ENCODE measurements at regions not wholly inside any gene's neighbourhood (a gene's known extent, or its start where the extent isn't known, plus 50 kb on each side); places are given as distances from the start of the nearest gene placed in this dataset.

DNA sequence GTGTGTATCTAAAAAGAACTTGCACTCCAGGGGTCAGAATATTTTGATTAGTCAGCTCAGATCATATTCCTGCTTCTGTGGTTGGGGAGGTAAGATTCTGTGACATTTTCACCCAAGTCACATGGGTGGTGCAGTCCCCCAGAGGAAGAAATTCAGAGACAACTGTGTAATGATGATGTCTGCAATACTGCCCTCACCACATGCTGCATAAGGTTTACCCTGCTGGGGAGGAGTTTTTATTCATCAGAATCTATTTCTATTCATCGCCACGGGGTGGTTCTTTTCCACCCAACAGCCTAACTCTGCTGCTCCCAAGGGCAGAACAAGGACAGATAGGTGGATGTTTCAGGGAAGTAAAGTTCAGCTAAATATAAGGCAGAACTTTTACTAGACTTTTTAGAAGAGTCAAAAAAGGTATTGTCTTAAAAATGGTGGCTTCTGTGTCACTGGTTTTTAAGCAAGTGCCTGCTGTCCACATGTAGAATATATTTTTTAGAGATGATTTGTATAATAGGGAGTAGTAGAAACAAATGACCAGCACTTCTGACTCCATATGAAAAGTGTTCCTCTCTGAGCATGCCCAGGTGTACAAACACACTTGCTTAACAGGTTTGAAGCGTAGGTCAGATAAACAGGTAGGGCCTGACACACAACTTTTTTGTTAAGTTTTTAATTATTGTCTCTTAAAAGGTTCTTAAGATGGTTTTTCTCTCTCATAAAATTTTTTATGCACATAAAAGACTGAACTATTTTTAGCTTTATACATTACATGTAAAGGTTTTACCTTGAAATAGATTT, 352.7 kb downstream of the LRRC70 start:
- Histone ChIP-seq H3K36me3 (ENCODE audit: control insufficient read depth, insufficient read depth, low read length) (no peaks in the 10 kb centered on the region), H3K4me3 (ENCODE audit: low read depth, low read length) (no peak overlapping the region), H3K27me3 (replicated peaks; ENCODE audit: control insufficient read depth, insufficient read depth, low read length) (no peaks in the 10 kb centered on the region), H3K4me1 (peaks cover 51% of the 10 kb centered on the region), H3K9me3 (peaks cover 8% of the 10 kb centered on the region; the same call in 1 of the 2 replicates)
- DNase-seq: peak in 1 of 2 experiments; percentile 16
- intact Hi-C loops (cut with micrococcal nuclease; ENCODE audit: unreplicated experiment): no loop called here
- Mint-ChIP-seq H3K4me3 (ENCODE audit: unreplicated experiment) (no peak overlapping the region), H3K27me3 (ENCODE audit: insufficient read depth, unreplicated experiment) (no peaks in the 10 kb centered on the region), H3K36me3 (ENCODE audit: insufficient read depth, unreplicated experiment) (no peaks in the 10 kb centered on the region), H3K4me1 (ENCODE audit: low read depth, unreplicated experiment) (peaks cover 27% of the 10 kb centered on the region), H3K27ac (ENCODE audit: unreplicated experiment) (no peak overlapping the region), H3K9me3 (ENCODE audit: unreplicated experiment) (peaks cover 13% of the 10 kb centered on the region)
- POLR2A ChIA-PET: no interaction called here
- no TSS peak for BruUV-seq (replicated peaks)
- CTCF ChIA-PET: no interaction called here
- TF ChIP-seq, protein P1, sequence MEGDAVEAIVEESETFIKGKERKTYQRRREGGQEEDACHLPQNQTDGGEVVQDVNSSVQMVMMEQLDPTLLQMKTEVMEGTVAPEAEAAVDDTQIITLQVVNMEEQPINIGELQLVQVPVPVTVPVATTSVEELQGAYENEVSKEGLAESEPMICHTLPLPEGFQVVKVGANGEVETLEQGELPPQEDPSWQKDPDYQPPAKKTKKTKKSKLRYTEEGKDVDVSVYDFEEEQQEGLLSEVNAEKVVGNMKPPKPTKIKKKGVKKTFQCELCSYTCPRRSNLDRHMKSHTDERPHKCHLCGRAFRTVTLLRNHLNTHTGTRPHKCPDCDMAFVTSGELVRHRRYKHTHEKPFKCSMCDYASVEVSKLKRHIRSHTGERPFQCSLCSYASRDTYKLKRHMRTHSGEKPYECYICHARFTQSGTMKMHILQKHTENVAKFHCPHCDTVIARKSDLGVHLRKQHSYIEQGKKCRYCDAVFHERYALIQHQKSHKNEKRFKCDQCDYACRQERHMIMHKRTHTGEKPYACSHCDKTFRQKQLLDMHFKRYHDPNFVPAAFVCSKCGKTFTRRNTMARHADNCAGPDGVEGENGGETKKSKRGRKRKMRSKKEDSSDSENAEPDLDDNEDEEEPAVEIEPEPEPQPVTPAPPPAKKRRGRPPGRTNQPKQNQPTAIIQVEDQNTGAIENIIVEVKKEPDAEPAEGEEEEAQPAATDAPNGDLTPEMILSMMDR (IDR thresholded peaks at IDR 0.05; ENCODE audit: insufficient read depth in 1 of 2, low read depth in 1 of 2, low read length in 1 of 2, severe bottlenecking in 1 of 2, unreplicated experiment in 1 of 2): no peak

DNA sequence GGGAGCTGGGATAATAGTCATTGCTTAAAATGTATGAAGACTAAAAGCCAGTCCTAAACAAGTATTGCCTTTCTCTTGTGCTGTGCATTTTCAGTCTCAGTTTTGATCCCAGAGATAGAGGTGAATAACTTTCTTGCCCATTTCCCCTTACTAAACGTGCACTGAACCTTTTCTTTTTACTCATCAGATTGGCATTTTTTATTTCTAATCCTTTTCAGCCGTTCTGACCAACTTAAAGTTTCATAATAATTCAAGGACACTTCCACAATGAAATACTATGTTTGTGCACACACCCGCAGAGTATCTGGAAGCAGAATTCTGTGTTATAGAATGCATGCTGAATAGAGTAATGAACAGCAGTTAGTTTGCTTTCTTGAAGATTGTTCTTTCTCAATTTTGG, 343.6 kb downstream of the LRRC70 start:
- no peak for DNase-seq
- H3K9me3 ChIP-seq: peaks cover 2% of the 10 kb centered on the region; the same call in 1 of the 2 replicates
- ChIA-PET CTCF (no interaction called here), POLR2A (no interaction called here)
- H3K9me3 Mint-ChIP-seq (ENCODE audit: unreplicated experiment): peaks cover 10% of the 10 kb centered on the region
- H3K4me3 ChIP-seq (ENCODE audit: low read depth, low read length): no peak overlapping the region
- intact Hi-C loops (cut with micrococcal nuclease; ENCODE audit: unreplicated experiment): no loop called here
- no peak overlapping the region for H3K4me3 Mint-ChIP-seq (ENCODE audit: unreplicated experiment)
- no peaks in the 10 kb centered on the region for H3K36me3 Mint-ChIP-seq (ENCODE audit: insufficient read depth, unreplicated experiment)
- H3K4me1 ChIP-seq: no peaks in the 10 kb centered on the region
- H3K27ac Mint-ChIP-seq (ENCODE audit: unreplicated experiment): no peak overlapping the region
- H3K27me3 ChIP-seq (replicated peaks; ENCODE audit: control insufficient read depth, insufficient read depth, low read length): no peaks in the 10 kb centered on the region
- BruUV-seq (replicated peaks): no TSS peak
- H3K36me3 ChIP-seq (ENCODE audit: control insufficient read depth, insufficient read depth, low read length): no peaks in the 10 kb centered on the region
- H3K4me1 Mint-ChIP-seq (ENCODE audit: low read depth, unreplicated experiment): peaks cover 6% of the 10 kb centered on the region
- no peaks in the 10 kb centered on the region for H3K27me3 Mint-ChIP-seq (ENCODE audit: insufficient read depth, unreplicated experiment)
- TF ChIP-seq, protein P1 (IDR thresholded peaks at IDR 0.05; ENCODE audit: insufficient read depth in 1 of 2, low read depth in 1 of 2, low read length in 1 of 2, severe bottlenecking in 1 of 2, unreplicated experiment in 1 of 2): no peak

DNA sequence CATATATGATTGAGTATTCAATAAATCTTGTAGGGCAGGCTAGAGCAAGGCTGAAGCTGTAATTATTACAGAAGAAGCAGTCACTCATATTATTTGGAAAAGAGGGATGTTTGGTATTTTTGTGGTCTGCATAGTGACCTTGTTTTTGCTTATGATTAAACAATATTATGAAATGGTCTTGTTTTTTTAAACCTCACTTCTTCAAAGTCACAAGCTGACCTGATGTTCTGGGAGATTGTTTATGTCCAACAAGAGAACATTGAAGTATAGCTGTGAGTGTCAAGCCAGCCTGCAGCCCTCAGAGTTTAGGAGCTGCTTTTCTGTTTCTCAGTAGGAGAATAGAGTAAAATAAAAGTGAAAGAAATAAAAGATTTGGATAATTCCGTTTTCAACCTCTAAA, 342.2 kb downstream of the LRRC70 start:
- peaks cover 12% of the 10 kb centered on the region for H3K9me3 Mint-ChIP-seq (ENCODE audit: unreplicated experiment)
- no peaks in the 10 kb centered on the region for H3K36me3 ChIP-seq (ENCODE audit: control insufficient read depth, insufficient read depth, low read length)
- H3K27me3 Mint-ChIP-seq (ENCODE audit: insufficient read depth, unreplicated experiment): no peaks in the 10 kb centered on the region
- H3K4me3 Mint-ChIP-seq (ENCODE audit: unreplicated experiment): no peak overlapping the region
- no peaks in the 10 kb centered on the region for H3K36me3 Mint-ChIP-seq (ENCODE audit: insufficient read depth, unreplicated experiment)
- H3K4me1 Mint-ChIP-seq (ENCODE audit: low read depth, unreplicated experiment): peaks cover 6% of the 10 kb centered on the region
- H3K9me3 ChIP-seq: no peaks in the 10 kb centered on the region
- no peaks in the 10 kb centered on the region for H3K4me1 ChIP-seq
- intact Hi-C loops (cut with micrococcal nuclease; ENCODE audit: unreplicated experiment): no loop called here
- H3K4me3 ChIP-seq (ENCODE audit: low read depth, low read length): no peak overlapping the region
- no TSS peak for BruUV-seq (replicated peaks)
- ChIA-PET CTCF (no interaction called here), POLR2A (no interaction called here)
- DNase-seq: no peak
- no peak overlapping the region for H3K27ac Mint-ChIP-seq (ENCODE audit: unreplicated experiment)
- TF ChIP-seq, protein P1 (IDR thresholded peaks at IDR 0.05; ENCODE audit: insufficient read depth in 1 of 2, low read depth in 1 of 2, low read length in 1 of 2, severe bottlenecking in 1 of 2, unreplicated experiment in 1 of 2): no peak
- H3K27me3 ChIP-seq (replicated peaks; ENCODE audit: control insufficient read depth, insufficient read depth, low read length): no peaks in the 10 kb centered on the region
